Endothelial cell (in vitro differentiated cells): ENCODE measurements at regions not wholly inside any gene's neighbourhood (a gene's known extent, or its start where the extent isn't known, plus 50 kb on each side); places are given as distances from the start of the nearest gene placed in this dataset.
A peak's percentile ranks its signal among the peaks of the same experiment; 100 is the strongest.
"Not testable (repeated sequence)": the region's sequence is repeated elsewhere in the genome, so short reads cannot be mapped to it uniquely, and the experiment has no call there.

Experiments used
- DNase-seq: peaks from one replicate; pipeline ENCODE4 v3.0.0; 2021; ENCODE audit warnings: low spot score
- H3K27ac Mint-ChIP-seq: one replicate; pipeline ENCODE4 v1.8.0; 2021; ENCODE audit warnings: mixed read lengths, inconsistent platforms; ENCODE audit not compliant: unreplicated experiment
- H3K27me3 Mint-ChIP-seq: one replicate; pipeline ENCODE4 v1.8.0; 2021; ENCODE audit warnings: mild to moderate bottlenecking, moderate library complexity, mixed read lengths, inconsistent platforms; ENCODE audit not compliant: unreplicated experiment
- H3K36me3 Mint-ChIP-seq: one replicate; pipeline ENCODE4 v1.8.0; 2021; ENCODE audit warnings: mild to moderate bottlenecking, low read depth, mixed read lengths, inconsistent platforms; ENCODE audit not compliant: unreplicated experiment
- H3K4me1 Mint-ChIP-seq: one replicate; pipeline ENCODE4 v1.8.0; 2021; ENCODE audit warnings: mild to moderate bottlenecking, mixed read lengths, inconsistent platforms; ENCODE audit not compliant: unreplicated experiment
- H3K4me3 Mint-ChIP-seq: one replicate; pipeline ENCODE4 v1.8.0; 2021; ENCODE audit warnings: mild to moderate bottlenecking, mixed read lengths, inconsistent platforms; ENCODE audit not compliant: unreplicated experiment
- H3K9me3 Mint-ChIP-seq: one replicate; pipeline ENCODE4 v1.8.0; 2021; ENCODE audit warnings: mixed read lengths, inconsistent platforms; ENCODE audit not compliant: unreplicated experiment

DNA sequence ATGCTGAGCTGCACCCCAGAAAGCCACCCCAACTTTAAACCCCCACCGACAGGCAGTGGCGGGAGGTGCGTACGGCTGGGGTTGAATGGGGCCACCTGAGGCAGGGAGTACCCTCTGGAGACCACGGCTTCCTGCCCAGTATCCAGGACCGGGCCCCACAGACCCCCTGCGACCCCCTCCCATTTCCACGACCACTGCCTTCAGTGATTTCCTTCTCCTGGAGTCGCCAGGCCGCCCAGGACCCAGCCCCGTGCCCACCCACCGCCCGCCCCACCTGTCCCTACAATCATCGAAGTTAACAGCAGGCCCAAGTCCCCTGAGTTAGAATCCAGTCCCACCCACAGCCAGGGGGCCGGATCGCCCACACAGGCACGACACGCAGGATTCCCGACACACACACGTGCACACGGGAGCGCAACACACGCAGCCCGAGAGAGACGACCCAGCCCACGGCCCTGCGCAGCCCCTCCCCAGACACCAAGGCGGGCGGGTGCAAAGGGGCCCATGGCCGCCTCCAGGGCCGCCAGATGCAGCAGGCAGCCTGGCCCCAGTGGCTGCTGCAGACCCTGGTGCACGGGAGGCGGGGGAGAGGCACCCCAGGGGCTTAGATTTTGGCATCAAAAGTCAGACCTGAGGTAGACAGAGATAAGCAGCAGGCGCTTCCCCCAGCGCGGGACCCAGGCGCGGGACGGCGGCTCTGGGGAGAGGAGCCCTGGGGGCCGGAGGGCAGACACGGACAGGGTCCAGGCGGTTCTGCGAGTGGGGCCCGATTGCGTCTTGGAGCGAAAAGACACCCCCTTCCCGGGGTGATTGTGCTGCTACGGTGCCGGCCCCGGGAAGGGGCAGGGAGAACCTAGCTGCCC lies 104.8 kb downstream of the SPATA31A6 start:
- DNase-seq, H3K9me3 Mint-ChIP-seq, H3K27ac Mint-ChIP-seq, H3K36me3 Mint-ChIP-seq, H3K4me1 Mint-ChIP-seq, H3K27me3 Mint-ChIP-seq, H3K4me3 Mint-ChIP-seq: not testable (repeated sequence)

DNA sequence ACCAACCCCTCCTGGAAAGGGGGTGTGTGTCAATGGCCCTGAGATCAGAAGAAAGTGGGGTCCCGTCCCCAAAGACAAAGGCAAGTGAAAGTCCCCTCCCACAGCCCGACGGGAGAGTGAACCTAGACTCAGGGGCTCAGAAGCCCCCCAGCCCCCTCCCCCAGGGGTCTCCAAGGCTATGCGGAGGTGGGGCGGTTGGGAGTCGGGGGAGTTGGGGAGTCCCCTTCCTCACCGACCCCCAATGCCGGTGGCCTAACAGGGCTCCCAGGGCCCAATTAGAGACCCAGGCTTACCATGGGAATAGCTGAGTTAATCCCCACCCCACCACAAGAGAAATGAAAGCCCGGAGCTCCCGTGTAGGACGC lies 105.4 kb downstream of the SPATA31A6 start:
- H3K36me3 Mint-ChIP-seq, H3K27me3 Mint-ChIP-seq, H3K9me3 Mint-ChIP-seq, H3K4me3 Mint-ChIP-seq, H3K4me1 Mint-ChIP-seq, DNase-seq, H3K27ac Mint-ChIP-seq: not testable (repeated sequence)

DNA sequence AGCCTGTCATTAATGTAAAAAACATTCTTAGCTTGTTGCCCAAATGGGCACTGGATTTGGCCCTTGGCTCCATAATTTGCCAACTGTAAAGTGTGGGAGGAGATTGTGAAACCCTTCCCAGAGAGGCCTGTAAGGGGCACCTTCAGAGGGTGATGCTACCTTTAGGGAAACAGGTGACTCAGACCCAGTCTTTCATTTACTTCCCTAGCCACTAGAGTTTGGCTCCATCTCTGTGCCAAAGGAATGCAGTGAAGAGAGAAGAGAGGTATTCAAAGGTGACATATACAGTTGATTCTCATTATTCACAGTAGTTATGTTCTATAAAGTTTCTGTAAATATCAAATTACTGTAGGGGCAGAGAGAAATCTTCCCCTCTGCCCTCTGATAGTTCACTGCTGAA lies 116.7 kb downstream of the SPATA31A6 start:
- H3K36me3 Mint-ChIP-seq, H3K4me1 Mint-ChIP-seq, H3K27me3 Mint-ChIP-seq, H3K4me3 Mint-ChIP-seq, H3K27ac Mint-ChIP-seq, DNase-seq, H3K9me3 Mint-ChIP-seq: not testable (repeated sequence)

DNA sequence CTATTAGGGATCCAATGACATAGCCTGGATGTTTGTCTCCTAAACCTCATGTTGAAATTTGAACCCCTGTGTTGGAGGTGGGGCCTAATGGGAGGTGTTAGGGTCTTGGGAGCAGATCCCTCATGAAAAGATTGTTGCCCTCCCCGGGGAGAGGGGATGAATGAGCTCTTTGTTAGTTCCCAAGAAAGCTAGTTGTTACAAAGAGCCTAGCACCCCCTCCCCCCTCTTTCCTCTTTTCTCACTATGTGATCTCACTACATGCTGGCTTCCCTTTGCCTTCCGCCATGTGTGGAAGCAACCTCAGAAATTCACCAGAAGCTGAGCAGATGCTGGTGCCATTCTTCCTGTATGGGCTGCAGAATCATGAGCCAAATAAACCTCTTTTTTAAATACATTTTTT lies 123.2 kb downstream of the SPATA31A6 start:
- H3K27me3 Mint-ChIP-seq, H3K27ac Mint-ChIP-seq, H3K4me3 Mint-ChIP-seq, H3K36me3 Mint-ChIP-seq, DNase-seq, H3K9me3 Mint-ChIP-seq, H3K4me1 Mint-ChIP-seq: not testable (repeated sequence)

DNA sequence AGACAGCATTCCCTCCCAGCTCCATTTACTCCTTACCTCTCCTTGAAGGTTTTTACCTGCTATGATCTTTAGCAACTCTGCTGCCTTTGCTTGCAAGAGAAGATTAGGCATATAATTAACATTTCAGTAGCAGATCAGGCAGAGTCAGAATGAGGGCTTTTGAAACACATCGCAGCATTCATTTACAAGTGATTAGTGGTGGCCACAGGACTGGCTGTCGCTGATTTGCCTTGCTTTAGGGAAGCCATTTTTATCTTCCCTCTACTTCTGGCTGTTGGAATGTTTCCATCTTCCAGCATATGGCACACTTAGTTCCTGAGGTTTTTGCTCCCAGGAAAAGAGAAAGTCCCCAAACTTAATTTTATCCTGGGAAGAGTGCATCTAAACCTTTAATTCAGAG lies 124.0 kb downstream of the SPATA31A6 start:
- H3K36me3 Mint-ChIP-seq, H3K9me3 Mint-ChIP-seq, H3K27me3 Mint-ChIP-seq, H3K4me1 Mint-ChIP-seq, DNase-seq, H3K27ac Mint-ChIP-seq, H3K4me3 Mint-ChIP-seq: not testable (repeated sequence)

DNA sequence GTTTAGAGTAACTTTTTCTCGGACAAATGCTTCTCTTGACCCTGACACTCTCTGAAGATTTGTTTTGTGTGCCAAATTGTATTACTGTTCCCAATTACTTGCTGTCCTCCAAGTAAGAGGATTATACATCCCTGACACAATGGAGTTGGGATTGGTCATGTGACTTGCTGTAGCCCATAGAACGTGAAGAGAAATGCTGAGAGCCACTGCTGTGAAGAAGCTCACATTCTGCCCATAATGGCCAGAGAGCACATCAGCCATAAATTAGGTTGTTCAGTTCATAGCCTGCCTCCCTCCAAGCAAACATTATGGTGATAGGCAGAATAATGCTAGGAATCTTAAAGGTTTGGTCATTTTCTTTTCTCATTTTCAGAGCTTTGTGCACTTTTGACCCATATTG lies 127.5 kb downstream of the SPATA31A6 start:
- not testable (repeated sequence) for H3K4me3 Mint-ChIP-seq, H3K9me3 Mint-ChIP-seq, H3K36me3 Mint-ChIP-seq, H3K27me3 Mint-ChIP-seq, DNase-seq, H3K27ac Mint-ChIP-seq, H3K4me1 Mint-ChIP-seq

DNA sequence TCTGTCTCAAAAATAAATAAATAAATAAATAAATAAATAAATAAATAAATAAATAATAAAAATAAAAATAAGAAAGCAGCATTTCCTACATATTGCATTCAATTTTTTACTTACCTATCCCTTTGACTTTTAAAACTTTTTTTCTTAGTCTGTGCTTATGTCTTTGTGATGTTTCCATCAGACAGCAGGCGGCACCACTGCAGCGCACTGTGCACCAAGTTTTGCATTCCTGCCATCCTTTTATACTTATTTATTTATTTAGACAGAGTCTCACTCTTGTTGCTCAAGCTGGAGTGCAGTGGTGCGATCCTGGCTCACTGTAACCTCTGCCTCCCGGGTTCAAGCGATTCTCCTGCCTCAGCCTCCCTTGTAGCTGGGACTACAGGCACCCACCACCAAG lies 132.6 kb downstream of the SPATA31A6 start:
- not testable (repeated sequence) for H3K27me3 Mint-ChIP-seq, H3K4me1 Mint-ChIP-seq, DNase-seq, H3K9me3 Mint-ChIP-seq, H3K27ac Mint-ChIP-seq, H3K36me3 Mint-ChIP-seq, H3K4me3 Mint-ChIP-seq

DNA sequence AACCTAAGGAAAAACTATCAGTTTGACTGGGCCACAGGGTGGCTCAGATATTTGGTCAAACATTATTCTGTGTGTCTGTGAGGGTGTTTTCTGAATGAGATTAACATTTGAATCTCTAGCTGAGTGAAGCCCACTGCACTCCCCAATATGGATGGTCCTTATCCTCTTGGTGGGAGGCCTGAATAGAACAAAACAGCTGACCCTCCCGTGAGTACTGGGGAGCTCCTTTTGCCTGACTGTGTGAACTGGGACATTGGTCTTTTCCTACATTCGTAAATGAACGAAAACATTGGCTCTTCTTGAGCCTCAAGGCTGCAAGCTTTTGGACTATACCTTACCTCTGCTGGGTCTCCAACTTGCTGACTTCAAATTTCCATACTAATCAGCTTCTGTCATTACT lies 134.2 kb downstream of the SPATA31A6 start:
- H3K27ac Mint-ChIP-seq, H3K4me3 Mint-ChIP-seq, H3K9me3 Mint-ChIP-seq, DNase-seq, H3K4me1 Mint-ChIP-seq, H3K27me3 Mint-ChIP-seq, H3K36me3 Mint-ChIP-seq: not testable (repeated sequence)

DNA sequence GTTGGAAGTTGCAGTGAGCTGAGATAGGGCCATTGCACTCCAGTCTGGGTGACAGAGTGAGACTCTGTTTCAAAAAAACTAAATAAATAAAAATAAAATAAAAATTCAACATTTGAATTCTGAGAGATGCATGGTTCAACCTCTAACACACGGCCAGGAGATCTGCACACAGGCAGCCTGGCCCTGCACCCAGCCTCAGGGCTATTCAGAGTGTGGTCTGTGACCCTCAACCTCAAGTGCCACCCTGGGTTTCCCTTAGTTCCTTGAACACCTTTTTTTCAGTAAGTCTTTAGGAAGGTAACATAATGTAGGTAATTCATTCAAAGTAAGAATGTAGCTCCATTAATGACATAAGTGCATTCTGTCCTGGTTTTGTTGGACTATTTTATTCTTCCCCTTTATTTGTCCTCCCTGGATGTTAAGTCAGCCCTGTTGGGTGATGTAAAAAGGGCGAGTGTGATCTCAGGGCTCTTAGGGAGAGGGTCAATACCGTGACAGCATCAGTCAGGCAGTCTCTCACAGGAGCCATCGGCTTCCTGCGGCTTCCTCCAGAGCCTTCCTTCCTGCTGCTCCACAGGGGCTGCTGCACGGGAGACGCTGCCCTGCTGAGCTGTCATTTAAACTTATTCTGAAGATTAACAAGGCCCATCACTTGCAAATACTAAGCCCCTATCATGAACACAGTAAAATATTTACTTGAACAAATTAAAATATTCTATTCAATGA lies 139.8 kb downstream of the SPATA31A6 start:
- not testable (repeated sequence) for H3K27ac Mint-ChIP-seq, H3K27me3 Mint-ChIP-seq, H3K4me1 Mint-ChIP-seq, H3K36me3 Mint-ChIP-seq, H3K4me3 Mint-ChIP-seq, H3K9me3 Mint-ChIP-seq
- peak; percentile 4 for DNase-seq

DNA sequence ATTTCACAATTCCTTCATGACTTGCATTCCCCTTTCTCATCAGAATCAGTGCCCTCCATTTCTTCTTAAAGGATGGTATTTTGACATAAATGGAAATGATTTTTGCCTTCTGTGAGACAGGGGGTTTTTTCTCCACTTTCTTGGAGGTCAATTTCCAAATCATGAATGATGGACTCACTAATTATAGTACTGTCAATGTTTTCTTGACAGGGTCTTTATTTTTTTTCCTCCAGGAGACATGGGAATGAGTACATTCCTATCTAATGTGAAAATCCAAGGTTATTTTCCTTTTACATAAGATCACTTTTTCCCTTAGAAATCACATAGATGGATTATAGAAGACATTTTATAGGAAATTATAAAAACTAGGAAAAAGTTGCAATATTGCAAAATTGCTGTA lies 141.7 kb downstream of the SPATA31A6 start:
- H3K27me3 Mint-ChIP-seq, H3K4me1 Mint-ChIP-seq, H3K27ac Mint-ChIP-seq, H3K9me3 Mint-ChIP-seq, H3K4me3 Mint-ChIP-seq, DNase-seq, H3K36me3 Mint-ChIP-seq: not testable (repeated sequence)

DNA sequence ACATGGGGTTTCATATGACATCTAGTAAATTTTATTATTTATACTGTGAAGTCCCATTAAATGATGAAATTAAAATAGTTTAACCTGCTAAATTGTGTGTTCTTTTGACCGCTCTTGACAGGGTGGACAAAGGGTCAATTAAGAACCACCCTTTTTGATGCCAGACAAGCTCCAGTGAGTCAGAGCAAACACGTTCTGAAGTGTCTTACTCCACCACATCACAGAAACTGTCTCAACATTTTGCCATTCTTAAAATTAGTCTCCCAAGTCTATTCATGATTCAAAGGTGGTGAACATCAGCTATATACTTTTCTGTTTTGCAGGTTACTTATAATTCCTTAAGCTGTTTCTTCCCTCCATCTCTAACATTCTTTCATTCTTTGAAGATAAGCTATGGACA lies 142.1 kb downstream of the SPATA31A6 start:
- H3K27ac Mint-ChIP-seq, H3K4me3 Mint-ChIP-seq, H3K4me1 Mint-ChIP-seq, H3K9me3 Mint-ChIP-seq, H3K36me3 Mint-ChIP-seq, H3K27me3 Mint-ChIP-seq, DNase-seq: not testable (repeated sequence)

DNA sequence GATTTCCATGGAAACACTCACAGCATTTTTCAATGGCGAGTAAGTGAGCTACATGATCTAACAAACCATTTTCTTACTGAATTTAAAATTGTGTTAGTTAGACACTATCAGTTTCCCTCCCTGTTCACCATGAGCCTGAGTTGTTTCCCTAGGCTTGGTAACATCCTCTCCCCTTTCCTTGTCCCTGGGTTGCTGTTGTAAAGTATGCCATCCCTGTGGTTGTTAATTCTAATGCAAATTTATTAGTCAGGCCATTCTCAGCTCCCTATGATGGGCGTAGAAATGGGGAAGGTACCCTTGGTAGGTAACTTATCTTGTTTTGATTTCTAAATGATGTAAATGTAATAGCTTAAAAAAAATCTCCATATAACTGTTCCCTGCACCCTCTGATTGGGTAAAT lies 143.0 kb downstream of the SPATA31A6 start:
- not testable (repeated sequence) for H3K27ac Mint-ChIP-seq, H3K4me3 Mint-ChIP-seq, H3K27me3 Mint-ChIP-seq

More for the DNA sequence above, 143.0 kb downstream of the SPATA31A6 start:
- DNase-seq, H3K36me3 Mint-ChIP-seq, H3K9me3 Mint-ChIP-seq, H3K4me1 Mint-ChIP-seq: not testable (repeated sequence)
